HG03378 (cell line): ENCODE measurements at regions not wholly inside any gene's neighbourhood (a gene's known extent, or its start where the extent isn't known, plus 50 kb on each side); places are given as distances from the start of the nearest gene placed in this dataset.

Experiments used
- ATAC-seq: cut with Tn5 transposase; IDR thresholded peaks from one replicate; pipeline ENCODE4 v1.9.1; 2021; ENCODE audit warnings: mild to moderate bottlenecking, moderate library complexity; ENCODE audit not compliant: unreplicated experiment

GRCh38 chr6:11332463-11332862, 100.0 kb upstream of the NEDD9 start:
- ATAC-seq: no peak

- no peak for ATAC-seq
These were observed 98.6 kb upstream of the NEDD9 start for GRCh38 chr6:11331111-11331510.

GRCh38 chr6:11330413-11330760, 97.9 kb upstream of the NEDD9 start:
- ATAC-seq: no peak

GRCh38 chr6:11329726-11330412, 97.4 kb upstream of the NEDD9 start:
- no peak for ATAC-seq

- no peak for ATAC-seq
These were observed 96.3 kb upstream of the NEDD9 start for GRCh38 chr6:11328613-11329247.

- no peak for ATAC-seq
These were observed 95.5 kb upstream of the NEDD9 start for GRCh38 chr6:11327961-11328360.

GRCh38 chr6:11326116-11326515, 93.6 kb upstream of the NEDD9 start:
- no peak for ATAC-seq

- peak; percentile 80 for ATAC-seq
These were observed 92.1 kb upstream of the NEDD9 start for GRCh38 chr6:11324453-11325015.

- no peak for ATAC-seq
These were observed 91.4 kb upstream of the NEDD9 start for GRCh38 chr6:11323666-11324452.

- no peak for ATAC-seq
These were observed 89.9 kb upstream of the NEDD9 start for GRCh38 chr6:11322252-11322885.

GRCh38 chr6:11320914-11321597, 88.6 kb upstream of the NEDD9 start:
- no peak for ATAC-seq

GRCh38 chr6:11318835-11319813, 86.7 kb upstream of the NEDD9 start:
- no peak for ATAC-seq

- peak; percentile 79 for ATAC-seq
These were observed 85.7 kb upstream of the NEDD9 start for GRCh38 chr6:11317885-11318771.

- ATAC-seq: no peak
These were observed 83.4 kb upstream of the NEDD9 start for GRCh38 chr6:11315743-11316437.

GRCh38 chr6:11313207-11313606, 80.7 kb upstream of the NEDD9 start:
- no peak for ATAC-seq

- no peak for ATAC-seq
These were observed 79.5 kb upstream of the NEDD9 start for GRCh38 chr6:11311970-11312369.

- no peak for ATAC-seq
These were observed 77.6 kb upstream of the NEDD9 start for GRCh38 chr6:11309947-11310665.
